ENCODE measurements at regions not wholly inside any gene's neighbourhood (a gene's known extent, or its start where the extent isn't known, plus 50 kb on each side); places are given as distances from the start of the nearest gene placed in this dataset.
"Not testable (repeated sequence)": the region's sequence is repeated elsewhere in the genome, so short reads cannot be mapped to it uniquely, and the experiment has no call there.

- intact Hi-C loops (cut with DNase I): no loop called here
- DNase-seq (ENCODE audit: low spot score): no peak
Measured at GRCh38 chr11:21986361-21986760, 206.5 kb upstream of the ANO5 start.

- intact Hi-C loops (cut with DNase I): no loop called here
- DNase-seq (ENCODE audit: low spot score): no peak
Measured at GRCh38 chr11:21987261-21987660, 205.6 kb upstream of the ANO5 start.

- no peak for DNase-seq (ENCODE audit: low spot score)
- intact Hi-C loops (cut with DNase I): no loop called here
Measured at GRCh38 chr11:21988477-21988876, 204.4 kb upstream of the ANO5 start.

DNA sequence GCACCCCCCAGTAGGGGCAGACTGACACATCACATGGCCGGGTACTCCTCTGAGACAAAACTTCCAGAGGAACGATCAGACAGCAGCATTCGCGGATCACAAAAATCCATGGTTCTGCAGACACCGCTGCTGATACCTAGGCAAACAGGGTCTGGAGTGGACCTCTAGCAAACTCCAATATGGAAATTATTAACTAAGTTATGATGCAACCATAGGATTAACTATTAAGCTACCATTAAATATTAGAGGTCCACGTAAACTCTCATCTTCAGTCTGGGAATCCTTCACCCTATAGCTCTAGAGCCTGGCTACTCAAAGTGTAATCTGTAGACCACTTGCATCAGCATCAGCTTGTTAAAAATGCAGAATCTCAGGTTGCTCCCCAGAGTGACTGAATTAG lies 191.1 kb upstream of the ANO5 start:
- intact Hi-C loops (cut with DNase I); DNase-seq (ENCODE audit: low spot score): not testable (repeated sequence)

GRCh38 chr11:22006901-22007300 lies 186.0 kb upstream of the ANO5 start:
- no peak for DNase-seq (ENCODE audit: low spot score)
- intact Hi-C loops (cut with DNase I): no loop called here

GRCh38 chr11:22031791-22032190 lies 161.1 kb upstream of the ANO5 start:
- no peak for DNase-seq (ENCODE audit: low spot score)
- intact Hi-C loops (cut with DNase I): no loop called here

GRCh38 chr11:22037505-22037904 lies 155.4 kb upstream of the ANO5 start:
- DNase-seq (ENCODE audit: low spot score): peak; percentile 66
- intact Hi-C loops (cut with DNase I): no loop called here

DNA sequence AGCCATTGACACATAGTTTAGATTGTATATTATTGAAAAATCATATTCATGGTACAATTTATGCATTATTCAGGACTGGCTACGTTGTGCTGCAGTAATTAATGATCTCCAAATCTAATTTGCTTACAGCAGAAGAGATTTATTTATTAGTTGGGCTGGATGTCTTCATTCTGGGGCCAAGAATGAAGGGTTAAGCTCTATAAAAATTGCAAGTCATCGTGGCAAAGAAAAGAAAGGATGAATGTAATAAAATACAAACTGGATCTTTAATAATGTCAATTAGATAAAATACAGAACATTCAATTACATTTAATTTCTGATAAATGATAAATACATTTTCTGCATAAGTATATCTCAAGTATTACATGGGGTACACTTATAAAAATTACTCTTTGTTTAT lies 151.8 kb upstream of the ANO5 start:
- intact Hi-C loops (cut with DNase I): no loop called here
- no peak for DNase-seq (ENCODE audit: low spot score)

DNA sequence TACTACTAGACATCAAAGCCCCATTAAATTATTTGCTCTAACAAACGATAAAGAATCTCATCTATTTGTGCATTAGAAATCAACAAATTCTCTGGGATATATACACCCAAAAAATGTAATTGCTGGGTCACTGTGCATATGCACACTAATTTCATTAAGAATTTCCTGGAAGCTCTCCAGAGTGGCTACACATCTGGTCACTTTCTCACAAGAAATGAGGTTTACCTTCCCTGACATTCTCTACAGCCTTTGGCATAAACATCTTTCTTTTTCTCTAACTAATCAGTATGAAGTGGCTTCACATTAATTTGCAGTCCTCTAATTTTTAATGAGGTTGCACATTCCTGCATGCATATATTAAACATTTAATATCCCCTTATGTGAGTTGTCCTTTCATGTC lies 150.8 kb upstream of the ANO5 start:
- no peak for DNase-seq (ENCODE audit: low spot score)
- intact Hi-C loops (cut with DNase I): no loop called here

DNA sequence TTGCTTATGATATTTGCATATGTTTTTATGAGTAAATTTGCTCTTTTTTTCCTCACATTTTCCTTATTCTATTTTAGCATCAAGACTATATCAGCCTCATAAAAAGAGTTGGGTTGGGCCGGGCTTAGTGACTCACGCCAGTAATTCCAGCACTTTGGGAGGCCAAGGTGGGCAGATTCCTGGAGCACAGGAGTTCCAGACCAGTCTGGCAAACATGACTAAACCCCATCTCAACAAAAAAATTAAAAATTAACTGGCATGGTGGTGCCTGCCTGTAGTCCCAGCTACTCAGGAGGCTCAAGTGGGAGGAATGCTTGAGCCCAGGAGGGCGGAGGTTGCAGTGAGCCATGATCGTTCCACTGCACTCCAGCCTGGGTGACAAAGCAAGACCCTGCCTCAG lies 148.8 kb upstream of the ANO5 start:
- intact Hi-C loops (cut with DNase I): no loop called here
- DNase-seq (ENCODE audit: low spot score): no peak

DNA sequence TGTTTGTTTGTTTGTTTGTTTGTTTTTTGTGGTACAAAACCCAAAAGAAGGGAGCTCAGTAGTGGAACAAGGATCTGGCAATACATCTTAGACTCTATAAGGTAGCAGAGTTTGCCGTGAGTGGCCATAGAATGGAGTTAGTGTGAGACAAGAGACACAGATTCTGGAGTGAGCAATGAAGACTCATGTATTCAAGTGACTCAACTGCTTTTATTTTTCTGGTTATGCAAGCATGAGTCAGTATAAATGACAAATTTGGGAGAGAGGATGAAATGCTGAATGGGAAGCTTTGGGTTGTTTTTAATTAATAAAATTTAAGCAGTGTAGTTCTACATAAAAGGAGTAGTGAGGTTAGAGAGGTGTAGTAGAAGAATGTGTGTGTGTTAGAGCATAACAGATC lies 143.6 kb upstream of the ANO5 start:
- no peak for DNase-seq (ENCODE audit: low spot score)
- intact Hi-C loops (cut with DNase I): no loop called here

- no peak for DNase-seq (ENCODE audit: low spot score)
- intact Hi-C loops (cut with DNase I): no loop called here
Measured at GRCh38 chr11:22065472-22065871, 127.4 kb upstream of the ANO5 start.

- intact Hi-C loops (cut with DNase I): no loop called here
- no peak for DNase-seq (ENCODE audit: low spot score)
Measured at GRCh38 chr11:22069844-22070243, 123.0 kb upstream of the ANO5 start.

- intact Hi-C loops (cut with DNase I): no loop called here
- DNase-seq (ENCODE audit: low spot score): no peak
Measured at GRCh38 chr11:22076271-22076930, 116.5 kb upstream of the ANO5 start.

GRCh38 chr11:22078063-22078462 lies 114.8 kb upstream of the ANO5 start:
- no peak for DNase-seq (ENCODE audit: low spot score)
- intact Hi-C loops (cut with DNase I): no loop called here

DNA sequence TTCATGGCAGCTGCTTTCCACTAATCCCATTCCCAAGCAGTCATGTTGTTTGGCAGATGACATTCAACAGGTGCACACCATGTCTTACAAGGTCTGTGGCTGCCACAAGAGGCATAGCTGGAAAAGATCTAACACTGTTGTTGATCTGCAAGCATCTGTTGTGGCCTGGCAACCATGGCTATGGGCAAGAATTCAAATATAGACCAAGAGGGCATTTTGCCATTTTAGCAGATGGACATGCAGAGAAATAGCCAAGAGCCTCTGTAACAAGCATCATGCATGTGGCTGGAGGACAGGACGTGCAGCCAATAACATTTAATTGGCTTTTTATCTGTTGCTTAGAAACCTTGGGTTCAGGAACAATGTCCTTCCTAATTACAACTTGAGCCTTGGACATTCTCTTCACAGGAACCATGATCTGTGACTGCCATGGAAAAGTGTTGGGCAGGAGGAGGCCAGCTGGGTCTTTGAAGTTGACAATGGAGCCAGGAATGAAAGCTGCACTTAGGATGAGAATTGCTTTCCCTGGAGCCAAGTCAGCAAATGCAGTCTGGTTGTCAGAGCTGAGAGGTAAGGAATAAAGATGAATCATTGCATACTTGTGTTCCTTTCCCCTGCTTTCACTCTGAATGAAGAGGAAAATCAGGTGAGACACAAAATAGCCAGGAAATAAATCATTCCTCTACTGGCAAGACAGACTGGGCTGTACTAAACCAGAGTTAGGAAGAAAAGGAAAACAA lies 113.6 kb upstream of the ANO5 start:
- intact Hi-C loops (cut with DNase I): no loop called here
- no peak for DNase-seq (ENCODE audit: low spot score)

- no peak for DNase-seq (ENCODE audit: low spot score)
- intact Hi-C loops (cut with DNase I): no loop called here
Measured at GRCh38 chr11:22082178-22082577, 110.7 kb upstream of the ANO5 start.

DNA sequence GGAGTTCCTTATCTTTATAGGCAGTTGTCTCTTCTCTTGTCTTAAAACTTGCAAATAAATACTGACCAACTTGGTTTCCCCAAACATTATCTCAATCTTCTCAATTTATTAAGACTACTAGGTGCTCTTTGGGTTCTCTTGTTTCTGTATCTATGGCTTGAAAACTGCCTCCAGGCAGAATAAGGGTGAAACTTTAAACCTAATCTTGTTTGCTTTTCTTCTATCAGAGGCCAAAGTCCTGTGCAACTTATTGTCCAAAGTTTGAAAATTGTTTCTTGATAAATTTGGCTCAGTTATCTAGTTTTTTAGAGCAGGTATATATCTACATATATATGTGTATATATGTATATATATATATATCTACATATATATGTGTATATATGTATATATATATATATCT lies 110.1 kb upstream of the ANO5 start:
- intact Hi-C loops (cut with DNase I): no loop called here
- no peak for DNase-seq (ENCODE audit: low spot score)

- intact Hi-C loops (cut with DNase I): no loop called here
- DNase-seq (ENCODE audit: low spot score): no peak
Measured at GRCh38 chr11:22084056-22084455, 108.8 kb upstream of the ANO5 start.

DNA sequence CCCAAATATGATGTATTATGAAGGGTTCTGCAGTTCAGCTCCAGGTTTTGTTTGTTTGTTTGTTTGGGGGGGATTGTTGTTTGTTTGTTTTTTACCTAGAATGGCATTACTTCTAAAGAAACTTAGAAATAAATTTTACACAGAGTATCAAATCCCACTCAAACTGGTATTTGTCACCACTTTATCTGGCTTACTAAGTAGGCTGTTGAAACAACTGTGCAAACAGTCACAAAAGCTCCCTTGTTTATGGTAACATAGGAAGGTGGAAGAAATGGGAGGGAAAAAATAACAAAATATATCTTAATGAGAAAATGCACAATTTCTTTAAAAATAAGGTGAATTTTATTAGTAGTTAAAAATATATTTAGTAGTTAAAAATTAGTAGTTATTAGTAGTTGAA lies 108.3 kb upstream of the ANO5 start:
- intact Hi-C loops (cut with DNase I): no loop called here
- DNase-seq (ENCODE audit: low spot score): no peak

DNA sequence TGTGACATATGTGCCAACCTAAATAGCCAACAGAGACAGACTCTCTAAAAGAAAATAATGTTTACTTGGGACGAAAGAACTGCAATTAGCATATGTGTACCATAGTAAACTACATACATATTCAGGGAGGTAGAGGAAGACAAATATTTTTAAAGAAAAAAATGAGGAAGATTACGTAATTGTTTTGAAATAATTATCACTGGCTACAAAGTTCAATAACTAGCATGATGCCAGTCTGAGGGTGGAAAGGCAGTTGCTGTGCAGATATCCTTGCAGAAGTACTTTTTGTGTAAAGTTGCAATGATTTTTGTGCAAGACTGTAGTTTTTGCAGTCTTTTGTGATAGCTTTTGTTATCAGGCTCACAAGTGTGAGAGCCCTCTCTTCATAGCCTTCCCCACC lies 103.3 kb upstream of the ANO5 start:
- intact Hi-C loops (cut with DNase I): no loop called here
- DNase-seq (ENCODE audit: low spot score): no peak
